Right lobe of liver (tissue), 6 donors: ENCODE measurements at regions not wholly inside any gene's neighbourhood (a gene's known extent, or its start where the extent isn't known, plus 50 kb on each side); places are given as distances from the start of the nearest gene placed in this dataset.

Experiments used
- ATAC-seq, 4 donors: fragments of 200-7000 bp; cut with Tn5 transposase; one replicate each; pipeline ENCODE4 v1.9.1; 2020; ENCODE audit warnings: mild to moderate bottlenecking in 4 of 4, moderate library complexity in 4 of 4
- DNase-seq, 3 donors: peaks; one replicate each; pipeline ENCODE4 v3.0.0-alpha.2; 2020
- H3K27ac ChIP-seq, 3 donors: fragments of 200-600 bp; one replicate each; pipeline ENCODE4 v1.8.0; 2022
- H3K27me3 ChIP-seq, 2 donors: fragments of 200-600 bp; one replicate each; pipeline ENCODE4 v1.8.0; 2022
- H3K36me3 ChIP-seq, 4 donors: fragments of 200-600 bp; sonication (generic) in 1 of 4; one replicate each; pipeline versions ENCODE4 v1.5.1 to v1.8.0; 2017 to 2022; ENCODE audit warnings: control low read depth in 1 of 4
- H3K4me1 ChIP-seq, 4 donors: fragments of 200-600 bp; sonication (generic) in 1 of 4; one replicate each; pipeline versions ENCODE4 v1.5.1 to v1.8.0; 2017 to 2022; ENCODE audit warnings: control low read depth in 1 of 4
- H3K4me3 ChIP-seq, 3 donors: fragments of 200-600 bp; one replicate each; pipeline ENCODE4 v1.8.0; 2022
- H3K9me3 ChIP-seq, 4 donors: fragments of 200-600 bp; sonication (generic) in 1 of 4; one replicate each; pipeline versions ENCODE4 v1.5.1 to v1.8.0; 2017 to 2022; ENCODE audit warnings: control low read depth in 1 of 4
- CTCF ChIP-seq, 4 donors: fragments of 200-600 bp in 3 of 4; fragments of 450-650 bp in 1 of 4; IDR thresholded peaks; one replicate each; pipeline versions ENCODE4 v1.5.1 to v1.8.0; 2016 to 2022; ENCODE audit warnings: antibody characterized with exemption in 4 of 4, mild to moderate bottlenecking in 2 of 4
- POLR2A ChIP-seq: fragments of 450-650 bp; IDR thresholded peaks from one replicate; pipeline ENCODE4 v1.6.1; 2017; ENCODE audit warnings: antibody characterized with exemption, mild to moderate bottlenecking
- WGBS: methylation state at CpG from one replicate; pipeline ENCODE4 v1.1.6; 2018; ENCODE audit warnings: low coverage, low lambda C conversion rate; ENCODE audit not compliant: insufficient coverage; ENCODE audit errors: missing lambda C conversion rate; 5-methylcytosine and 5-hydroxymethylcytosine counted together
- intact Hi-C, 2 donors: fragments of 100-400 bp; cut with DNase I; formaldehyde crosslinking; loops; one replicate each; pipeline versions ENCODE4 v1.11.2 to v1.14.1; 2022
- donor health status: DM: no; HTN: yes; CAD: no.
- donor health status: DM: no; HTN: no; CAD: no.
- donor health status: DM: no; HTN: no; CAD: no.
- donor health status: DM: no; HTN: yes; CAD: no.
- donor health status: DM: no; HTN: yes; CAD: no.

GRCh38 chr2:7773362-7774360 lies 856.4 kb downstream of the RNF144A start:
- TF ChIP-seq CTCF (IDR thresholded peaks at IDR 0.05) (no peak), POLR2A (no peak)
- H3K9me3 ChIP-seq = no peaks in the 10 kb centered on the region
- H3K36me3 ChIP-seq = no peaks in the 10 kb centered on the region
- DNase-seq (no peak), ATAC-seq (peak in 1 of 4 donors; percentile 34)
- H3K27me3 ChIP-seq = no peaks in the 10 kb centered on the region
- no peak overlapping the region for H3K4me3 ChIP-seq
- no peak overlapping the region for H3K27ac ChIP-seq
- WGBS = 52% methylated on average over 11 of the region's 12 CpGs
- intact Hi-C loops = no loop called here
- no peaks in the 10 kb centered on the region for H3K4me1 ChIP-seq

GRCh38 chr2:7774481-7774880 lies 857.3 kb downstream of the RNF144A start:
- no peaks in the 10 kb centered on the region for H3K4me1 ChIP-seq
- no peaks in the 10 kb centered on the region for H3K27me3 ChIP-seq
- 50% methylated on average over 3 of the region's 3 CpGs for WGBS

GRCh38 chr2:7777668-7778067 lies 860.5 kb downstream of the RNF144A start:
- 50% methylated on average over 1 of the region's 3 CpGs for WGBS
- no peak overlapping the region for H3K4me3 ChIP-seq
- H3K36me3 ChIP-seq = no peaks in the 10 kb centered on the region
- H3K27me3 ChIP-seq = no peaks in the 10 kb centered on the region
- no peaks in the 10 kb centered on the region for H3K4me1 ChIP-seq
- ATAC-seq (no peak), DNase-seq (no peak)
- no peak for TF ChIP-seq POLR2A
- TF ChIP-seq CTCF (IDR thresholded peaks at IDR 0.05) = no peak
- intact Hi-C loops = no loop called here
- H3K27ac ChIP-seq = no peak overlapping the region
- no peaks in the 10 kb centered on the region for H3K9me3 ChIP-seq

More at GRCh38 chr2:7774481-7774880, 857.3 kb downstream of the RNF144A start:
- Histone ChIP-seq H3K4me3 (no peak overlapping the region), H3K9me3 (no peaks in the 10 kb centered on the region), H3K27ac (no peak overlapping the region), H3K36me3 (no peaks in the 10 kb centered on the region)
- no peak for DNase-seq
- ATAC-seq = no peak
- intact Hi-C loops = no loop called here
- TF ChIP-seq POLR2A (no peak), CTCF (IDR thresholded peaks at IDR 0.05) (no peak)

GRCh38 chr2:7780321-7780720 lies 863.1 kb downstream of the RNF144A start:
- WGBS = 52% methylated on average over 5 of the region's 5 CpGs
- Histone ChIP-seq H3K27me3 (no peaks in the 10 kb centered on the region), H3K4me3 (no peak overlapping the region), H3K36me3 (no peaks in the 10 kb centered on the region), H3K9me3 (no peaks in the 10 kb centered on the region), H3K27ac (no peak overlapping the region), H3K4me1 (no peaks in the 10 kb centered on the region)
- intact Hi-C loops = no loop called here
- no peak for DNase-seq
- no peak for ATAC-seq
- no peak for TF ChIP-seq CTCF (IDR thresholded peaks at IDR 0.05)
- TF ChIP-seq POLR2A = no peak
